ENCODE measurements at regions not wholly inside any gene's neighbourhood (a gene's known extent, or its start where the extent isn't known, plus 50 kb on each side); places are given as distances from the start of the nearest gene placed in this dataset.

GRCh38 chr3:187871848-187872247 is 126.6 kb upstream of the BCL6 start:
- Histone ChIP-seq H3K9me3 (no peaks in the 10 kb centered on the region; the same call in 1 of the 2 replicates), H3K36me3 (replicated peaks in 1 of 2; ENCODE audit: control insufficient read depth in 1 of 2, insufficient read depth in 2 of 2, low read length in 1 of 2) (no peaks in the 10 kb centered on the region), H3K27ac (ENCODE audit: low read depth in 2 of 2, low read length in 1 of 2) (no peak overlapping the region), H4K20me1 (ENCODE audit: insufficient read depth) (no peaks in the 10 kb centered on the region), H2AFZ (ENCODE audit: low read depth) (no peak overlapping the region), H3K9ac (no peak overlapping the region), H3K79me2 (ENCODE audit: insufficient read depth) (no peaks in the 10 kb centered on the region), H3F3A (replicated peaks; ENCODE audit: insufficient read depth) (no peaks in the 10 kb centered on the region), H3K27me3 (ENCODE audit: insufficient read depth) (no peaks in the 10 kb centered on the region), H3K4me2 (no peak overlapping the region), H3K9me2 (no peaks in the 10 kb centered on the region), H3K4me3 (ENCODE audit: low read depth in 2 of 2, low read length in 1 of 2) (no peak overlapping the region), H3K4me1 (ENCODE audit: control insufficient read depth in 1 of 2, insufficient read depth in 2 of 2, low read depth in 1 of 2, low read length in 1 of 2) (no peaks in the 10 kb centered on the region)
- CTCF ChIA-PET, result no interaction called here
- POLR2A ChIA-PET, result no interaction called here
- 50% methylated on average over 1 of the region's 1 CpG for WGBS (ENCODE audit: low lambda C conversion rate)
- no peak for DNase-seq
- TF ChIP-seq RXRA (IDR thresholded peaks at IDR 0.05; ENCODE audit: borderline replicate concordance, low read depth) (no peak), ZBTB33 (IDR thresholded peaks at IDR 0.05; ENCODE audit: borderline replicate concordance, low read depth) (no peak), ELF1 (IDR thresholded peaks at IDR 0.05) (no peak), MXI1 (IDR thresholded peaks at IDR 0.05; ENCODE audit: low read depth, low read length) (no peak), EZH2phosphoT487 (IDR thresholded peaks at IDR 0.05; ENCODE audit: borderline replicate concordance, low read depth) (no peak), REST (IDR thresholded peaks at IDR 0.05; ENCODE audit: low read depth, low read length) (no peak), IRF3 (IDR thresholded peaks at IDR 0.05; ENCODE audit: low read depth, low read length) (no peak), TEAD4 (IDR thresholded peaks at IDR 0.05; ENCODE audit: borderline replicate concordance, insufficient read depth) (no peak), RCOR1 (IDR thresholded peaks at IDR 0.05; ENCODE audit: low read length) (no peak), RAD21 (IDR thresholded peaks at IDR 0.05; ENCODE audit: low read length) (no peak), FOSL2 (IDR thresholded peaks at IDR 0.05; ENCODE audit: borderline replicate concordance, low read depth) (no peak), EP300 (IDR thresholded peaks at IDR 0.05; ENCODE audit: borderline replicate concordance in 1 of 2, low read depth in 1 of 2, low read length in 1 of 2) (no peak), CTCF (IDR thresholded peaks at IDR 0.05) (no peak), TAF1 (IDR thresholded peaks at IDR 0.05; ENCODE audit: borderline replicate concordance, low read depth, low read length) (no peak)

Data from SK-N-SH (cell line).